Natural killer cell (primary cell): ENCODE measurements at regions not wholly inside any gene's neighbourhood (a gene's known extent, or its start where the extent isn't known, plus 50 kb on each side); places are given as distances from the start of the nearest gene placed in this dataset.
A peak's percentile ranks its signal among the peaks of the same experiment; 100 is the strongest.

ENCODE experiments used
- ATAC-seq, 3 donors: fragments of 150-1000 bp in 2 of 3; fragments of 200-7000 bp in 1 of 3; cut with Tn5 transposase; 1 replicate in 1 of 3; 2 replicates in 2 of 3; pipeline ENCODE4 v1.10.0; 2021; ENCODE audit warnings: mild to moderate bottlenecking in 2 of 3, moderate library complexity in 2 of 3
- DNase-seq, 2 donors: peaks; one replicate each; pipeline versions ENCODE4 v3.0.0 to v3.0.0-alpha.2; 2013 to 2021; ENCODE audit warnings: mixed read lengths in 1 of 2
- H3K27ac ChIP-seq: one replicate; pipeline ENCODE4 v1.5.1; 2013; ENCODE audit warnings: mild to moderate bottlenecking, low read length
- H3K27me3 ChIP-seq: one replicate; pipeline ENCODE4 v1.6.1; 2013; ENCODE audit warnings: low read length; ENCODE audit not compliant: control insufficient read depth, insufficient read depth
- H3K36me3 ChIP-seq: one replicate; pipeline ENCODE4 v1.6.1; 2013; ENCODE audit warnings: low read length; ENCODE audit not compliant: control insufficient read depth, insufficient read depth
- H3K4me1 ChIP-seq: one replicate; pipeline ENCODE4 v1.6.1; 2013; ENCODE audit warnings: low read length; ENCODE audit not compliant: control insufficient read depth, insufficient read depth
- H3K4me3 ChIP-seq: one replicate; pipeline ENCODE4 v1.5.1; 2013; ENCODE audit warnings: low read length
- H3K9me3 ChIP-seq: one replicate; pipeline ENCODE4 v1.6.1; 2013; ENCODE audit warnings: low read length; ENCODE audit not compliant: control insufficient read depth, insufficient read depth
- H3K27ac Mint-ChIP-seq, 2 donors: one replicate each; pipeline ENCODE4 v1.8.0; 2022; ENCODE audit warnings: mild to moderate bottlenecking in 2 of 2, mixed read lengths in 2 of 2, moderate library complexity in 1 of 2
- H3K27me3 Mint-ChIP-seq, 2 donors: one replicate each; pipeline ENCODE4 v1.8.0; 2022; ENCODE audit warnings: low read depth in 2 of 2, mixed read lengths in 2 of 2
- H3K36me3 Mint-ChIP-seq: one replicate; pipeline ENCODE4 v1.8.0; 2022; ENCODE audit warnings: mixed read lengths
- H3K4me1 Mint-ChIP-seq, 2 donors: one replicate each; pipeline ENCODE4 v1.8.0; 2022; ENCODE audit warnings: mixed read lengths in 2 of 2
- H3K4me3 Mint-ChIP-seq: one replicate; pipeline ENCODE4 v1.8.0; 2022; ENCODE audit warnings: mild to moderate bottlenecking, moderate library complexity, mixed read lengths
- H3K9me3 Mint-ChIP-seq, 2 donors: one replicate each; pipeline ENCODE4 v1.8.0; 2022; ENCODE audit warnings: mixed read lengths in 2 of 2
- CTCF ChIP-seq: fragments of 200-600 bp; IDR thresholded peaks from one replicate; pipeline ENCODE4 v1.8.0; 2022; ENCODE audit warnings: antibody characterized with exemption
- WGBS: methylation state at CpG from one replicate; pipeline ENCODE4 v1.1.7; 2013; ENCODE audit warnings: missing lambda C conversion rate; ENCODE audit not compliant: insufficient coverage; 5-methylcytosine and 5-hydroxymethylcytosine counted together
- intact Hi-C: fragments of 100-400 bp; cut with micrococcal nuclease; formaldehyde crosslinking; loops from one replicate; pipeline ENCODE4 v1.14.2; 2022

GRCh38 chr12:107917912-107918800 lies 143.7 kb downstream of the ASCL4 start:
- Histone ChIP-seq H3K4me3 (no peak overlapping the region), H3K9me3 (no peaks in the 10 kb centered on the region), H3K27ac (no peak overlapping the region), H3K36me3 (no peaks in the 10 kb centered on the region), H3K27me3 (peaks cover 3% of the 10 kb centered on the region), H3K4me1 (no peaks in the 10 kb centered on the region)
- no peak for TF ChIP-seq CTCF
- intact Hi-C loops = no loop called here
- ATAC-seq = no peak
- Mint-ChIP-seq H3K9me3 (no peaks in the 10 kb centered on the region), H3K36me3 (no peaks in the 10 kb centered on the region), H3K27me3 (peaks cover 38 to 61% of the 10 kb centered on the region in 2 donors), H3K27ac (no peak overlapping the region), H3K4me3 (no peak overlapping the region), H3K4me1 (no peaks in the 10 kb centered on the region)
- WGBS = 22% methylated on average over 8 of the region's 8 CpGs
- DNase-seq = peak in 1 of 2 donors; percentile 22

- H3K4me1 Mint-ChIP-seq = no peaks in the 10 kb centered on the region
- TF ChIP-seq CTCF = no peak
- intact Hi-C loops = no loop called here
- no peak overlapping the region for H3K27ac Mint-ChIP-seq
- 62% methylated on average over 4 of the region's 4 CpGs for WGBS
- no peaks in the 10 kb centered on the region for H3K9me3 Mint-ChIP-seq
- peaks cover 32 to 53% of the 10 kb centered on the region in 2 donors for H3K27me3 Mint-ChIP-seq
- H3K36me3 Mint-ChIP-seq = no peaks in the 10 kb centered on the region
- Histone ChIP-seq H3K4me1 (no peaks in the 10 kb centered on the region), H3K9me3 (no peaks in the 10 kb centered on the region), H3K27ac (no peak overlapping the region), H3K27me3 (peaks cover 3% of the 10 kb centered on the region), H3K36me3 (no peaks in the 10 kb centered on the region), H3K4me3 (no peak overlapping the region)
- DNase-seq = no peak
- ATAC-seq = no peak
- no peak overlapping the region for H3K4me3 Mint-ChIP-seq
These were observed 146.6 kb downstream of the ASCL4 start for GRCh38 chr12:107921062-107921461.

- H3K27ac Mint-ChIP-seq = no peak overlapping the region
These were observed 150.6 kb downstream of the ASCL4 start for GRCh38 chr12:107925125-107925524.

More at GRCh38 chr12:107925125-107925524, 150.6 kb downstream of the ASCL4 start:
- Histone ChIP-seq H3K27ac (no peak overlapping the region), H3K9me3 (no peaks in the 10 kb centered on the region), H3K4me3 (no peak overlapping the region), H3K27me3 (no peaks in the 10 kb centered on the region), H3K4me1 (no peaks in the 10 kb centered on the region), H3K36me3 (no peaks in the 10 kb centered on the region)
- no peak for TF ChIP-seq CTCF
- peaks cover 31 to 41% of the 10 kb centered on the region in 2 donors for H3K27me3 Mint-ChIP-seq
- H3K9me3 Mint-ChIP-seq = no peaks in the 10 kb centered on the region
- no peak overlapping the region for H3K4me3 Mint-ChIP-seq
- DNase-seq (no peak), ATAC-seq (no peak)
- intact Hi-C loops = no loop called here
- 80% methylated on average over 3 of the region's 3 CpGs for WGBS
- H3K36me3 Mint-ChIP-seq = no peaks in the 10 kb centered on the region
- H3K4me1 Mint-ChIP-seq = no peaks in the 10 kb centered on the region
